ENCODE measurements at regions not wholly inside any gene's neighbourhood (a gene's known extent, or its start where the extent isn't known, plus 50 kb on each side); places are given as distances from the start of the nearest gene placed in this dataset.

- Histone ChIP-seq H3K27me3 (ENCODE audit: insufficient read depth, poor library complexity, severe bottlenecking) (no peaks in the 10 kb centered on the region), H3K27ac (replicated peaks) (no peak overlapping the region), H3K4me3 (replicated peaks; ENCODE audit: insufficient read depth, low read length) (no peak overlapping the region)
- DNase-seq (ENCODE audit: low read depth in 1 of 2, low spot score in 1 of 2): no peak
- TF ChIP-seq POLR2AphosphoS5 (IDR thresholded peaks at IDR 0.05; ENCODE audit: low read depth) (no peak), CTCF (IDR thresholded peaks at IDR 0.05; ENCODE audit: insufficient read depth, low read length) (no peak), SPI1 (IDR thresholded peaks at IDR 0.05; ENCODE audit: borderline replicate concordance, low read depth) (no peak), REST (IDR thresholded peaks at IDR 0.05; ENCODE audit: insufficient replicate concordance, low read depth) (no peak), GABPA (IDR thresholded peaks at IDR 0.05; ENCODE audit: low read depth) (no peak)
Observed at GRCh38 chr2:12816379-12817306, 99.9 kb downstream of the TRIB2 start.

- DNase-seq (ENCODE audit: low read depth in 1 of 2, low spot score in 1 of 2): no peak
- Histone ChIP-seq H3K27ac (replicated peaks) (no peak overlapping the region), H3K4me3 (replicated peaks; ENCODE audit: insufficient read depth, low read length) (no peak overlapping the region), H3K27me3 (ENCODE audit: insufficient read depth, poor library complexity, severe bottlenecking) (no peaks in the 10 kb centered on the region)
- TF ChIP-seq REST (IDR thresholded peaks at IDR 0.05; ENCODE audit: insufficient replicate concordance, low read depth): no peak
- TF ChIP-seq SPI1 (IDR thresholded peaks at IDR 0.05; ENCODE audit: borderline replicate concordance, low read depth): no peak
- no peak for TF ChIP-seq CTCF (IDR thresholded peaks at IDR 0.05; ENCODE audit: insufficient read depth, low read length)
- no peak for TF ChIP-seq GABPA (IDR thresholded peaks at IDR 0.05; ENCODE audit: low read depth)
- TF ChIP-seq POLR2AphosphoS5 (IDR thresholded peaks at IDR 0.05; ENCODE audit: low read depth): no peak
Observed at GRCh38 chr2:12817870-12818269, 101.1 kb downstream of the TRIB2 start.

GRCh38 chr2:12818416-12819102 lies 101.8 kb downstream of the TRIB2 start:
- Histone ChIP-seq H3K27me3 (ENCODE audit: insufficient read depth, poor library complexity, severe bottlenecking) (no peaks in the 10 kb centered on the region), H3K4me3 (replicated peaks; ENCODE audit: insufficient read depth, low read length) (no peak overlapping the region), H3K27ac (replicated peaks) (no peak overlapping the region)
- no peak for DNase-seq (ENCODE audit: low read depth in 1 of 2, low spot score in 1 of 2)
- TF ChIP-seq SPI1 (IDR thresholded peaks at IDR 0.05; ENCODE audit: borderline replicate concordance, low read depth): no peak
- TF ChIP-seq REST (IDR thresholded peaks at IDR 0.05; ENCODE audit: insufficient replicate concordance, low read depth): no peak
- TF ChIP-seq POLR2AphosphoS5 (IDR thresholded peaks at IDR 0.05; ENCODE audit: low read depth): no peak
- no peak for TF ChIP-seq CTCF (IDR thresholded peaks at IDR 0.05; ENCODE audit: insufficient read depth, low read length)
